Epithelial cell of esophagus (primary cell): ENCODE measurements at regions not wholly inside any gene's neighbourhood (a gene's known extent, or its start where the extent isn't known, plus 50 kb on each side); places are given as distances from the start of the nearest gene placed in this dataset.

Experiments used
- DNase-seq: peaks from one replicate; pipeline ENCODE4 v3.0.0; 2010; ENCODE audit warnings: low read depth
- H3K4me3 ChIP-seq: 2 replicates; pipeline ENCODE4 v1.5.1; 2011; ENCODE audit warnings: mild to moderate bottlenecking, low read length, control low read depth
- TF ChIP-seq, protein P1 (sequence below): IDR thresholded peaks from 2 replicates; pipeline ENCODE4 v1.5.1; 2011; ENCODE audit warnings: low read depth, mild to moderate bottlenecking, low read length, control low read depth, inconsistent platforms; ENCODE audit not compliant: insufficient read depth; ENCODE audit errors: missing control alignments

DNA sequence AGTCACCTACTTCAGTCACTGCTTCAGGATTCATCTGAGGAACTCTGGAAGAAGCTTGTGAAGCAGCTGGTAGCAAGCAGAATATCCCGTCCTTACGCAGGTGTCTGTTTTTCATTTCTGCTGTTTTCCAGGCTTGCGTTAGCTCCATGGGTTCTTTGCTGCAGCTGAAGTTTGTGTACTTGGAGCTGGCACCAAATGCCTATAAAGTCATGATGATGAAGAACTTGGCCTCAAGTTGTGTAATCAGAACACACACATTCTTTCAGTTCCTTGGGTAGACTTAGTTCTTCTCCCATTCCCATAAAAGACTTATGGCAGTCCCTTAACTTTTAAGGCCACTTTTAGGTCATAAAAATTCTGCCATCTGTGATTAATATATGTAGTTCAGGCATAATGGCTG is 116.7 kb downstream of the LRRC70 start:
- TF ChIP-seq, protein P1, sequence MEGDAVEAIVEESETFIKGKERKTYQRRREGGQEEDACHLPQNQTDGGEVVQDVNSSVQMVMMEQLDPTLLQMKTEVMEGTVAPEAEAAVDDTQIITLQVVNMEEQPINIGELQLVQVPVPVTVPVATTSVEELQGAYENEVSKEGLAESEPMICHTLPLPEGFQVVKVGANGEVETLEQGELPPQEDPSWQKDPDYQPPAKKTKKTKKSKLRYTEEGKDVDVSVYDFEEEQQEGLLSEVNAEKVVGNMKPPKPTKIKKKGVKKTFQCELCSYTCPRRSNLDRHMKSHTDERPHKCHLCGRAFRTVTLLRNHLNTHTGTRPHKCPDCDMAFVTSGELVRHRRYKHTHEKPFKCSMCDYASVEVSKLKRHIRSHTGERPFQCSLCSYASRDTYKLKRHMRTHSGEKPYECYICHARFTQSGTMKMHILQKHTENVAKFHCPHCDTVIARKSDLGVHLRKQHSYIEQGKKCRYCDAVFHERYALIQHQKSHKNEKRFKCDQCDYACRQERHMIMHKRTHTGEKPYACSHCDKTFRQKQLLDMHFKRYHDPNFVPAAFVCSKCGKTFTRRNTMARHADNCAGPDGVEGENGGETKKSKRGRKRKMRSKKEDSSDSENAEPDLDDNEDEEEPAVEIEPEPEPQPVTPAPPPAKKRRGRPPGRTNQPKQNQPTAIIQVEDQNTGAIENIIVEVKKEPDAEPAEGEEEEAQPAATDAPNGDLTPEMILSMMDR = no peak
- DNase-seq = no peak
- H3K4me3 ChIP-seq = no peak overlapping the region

DNA sequence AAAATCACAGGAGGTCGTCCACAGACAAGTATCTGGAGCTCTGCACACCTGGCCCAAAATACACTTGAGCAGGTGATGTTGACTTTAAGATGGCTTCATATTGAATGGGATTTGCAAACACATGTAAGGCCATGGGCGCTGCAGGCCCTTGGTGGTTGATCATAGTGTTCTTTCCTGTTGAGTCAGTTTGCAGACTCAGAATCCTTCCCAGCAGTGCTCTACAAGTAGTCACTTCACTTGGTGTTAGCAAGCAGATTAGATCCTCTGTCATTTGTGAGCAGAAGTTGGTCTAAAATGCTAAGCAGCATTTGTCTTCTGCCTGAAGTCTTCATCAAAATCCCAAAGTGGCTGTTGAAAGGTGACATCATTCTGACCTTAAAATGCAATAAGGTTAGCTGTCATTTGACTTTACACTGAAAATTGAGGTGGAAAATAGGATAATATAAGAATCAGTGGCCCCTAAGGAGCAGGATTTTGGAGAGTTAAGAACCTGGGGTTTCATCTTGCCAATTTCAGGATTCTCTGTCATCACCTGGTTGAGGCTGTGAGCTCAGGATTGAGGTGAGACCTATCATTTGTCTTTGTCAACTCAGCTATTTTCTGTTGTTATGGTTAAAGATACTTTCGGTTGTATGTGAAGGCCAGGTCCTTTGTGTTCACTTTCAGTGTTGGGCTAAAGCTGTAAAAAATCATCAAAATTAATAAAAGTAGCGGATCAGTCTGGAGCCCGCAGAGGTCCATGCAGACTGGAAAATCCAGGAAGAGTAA is 114.5 kb downstream of the LRRC70 start:
- peak; percentile 24 for DNase-seq
- H3K4me3 ChIP-seq = no peak overlapping the region
- TF ChIP-seq, protein P1 = no peak

DNA sequence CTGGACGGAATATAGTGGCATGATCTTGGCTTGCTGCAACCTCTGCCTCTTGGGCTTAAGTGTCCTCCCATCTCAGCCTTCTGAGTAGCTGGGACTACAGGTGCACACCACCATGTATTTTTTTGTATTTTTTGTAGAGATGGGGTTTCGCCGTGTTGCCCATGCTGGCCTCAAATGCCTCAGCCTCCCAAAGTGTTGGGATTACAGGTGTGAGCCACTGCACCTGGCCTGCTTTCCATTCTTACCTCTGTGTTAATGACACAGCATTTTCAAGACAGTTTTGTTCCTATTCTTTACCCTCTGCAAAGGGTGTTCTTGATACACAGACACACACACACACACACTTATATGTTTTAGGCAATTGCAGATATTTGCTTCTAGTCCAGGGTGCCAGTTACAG is 113.3 kb downstream of the LRRC70 start:
- TF ChIP-seq, protein P1 = no peak

DNA sequence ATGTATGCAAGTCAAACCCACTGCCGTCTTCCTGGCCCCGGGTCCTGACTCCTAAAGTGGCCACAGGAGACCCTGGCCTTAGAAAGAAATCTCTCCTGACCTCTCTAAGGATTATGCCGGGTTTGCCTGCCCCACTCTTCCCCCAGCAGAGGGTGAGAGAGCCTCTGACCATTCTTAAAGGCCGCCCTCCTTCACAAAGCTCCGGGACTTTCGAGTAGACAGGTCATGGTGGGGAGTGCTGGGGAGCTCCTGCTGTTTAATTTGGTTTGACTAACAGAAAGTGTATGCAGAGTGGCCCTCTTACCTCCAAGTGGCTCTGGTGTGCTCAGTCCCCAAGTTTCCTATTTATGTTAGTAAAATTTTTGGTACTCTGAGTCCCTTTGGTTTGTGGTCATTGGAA is 111.8 kb downstream of the LRRC70 start:
- TF ChIP-seq, protein P1 = no peak
- no peak overlapping the region for H3K4me3 ChIP-seq

More for the DNA sequence above, 113.3 kb downstream of the LRRC70 start:
- no peak overlapping the region for H3K4me3 ChIP-seq
- DNase-seq = no peak

DNA sequence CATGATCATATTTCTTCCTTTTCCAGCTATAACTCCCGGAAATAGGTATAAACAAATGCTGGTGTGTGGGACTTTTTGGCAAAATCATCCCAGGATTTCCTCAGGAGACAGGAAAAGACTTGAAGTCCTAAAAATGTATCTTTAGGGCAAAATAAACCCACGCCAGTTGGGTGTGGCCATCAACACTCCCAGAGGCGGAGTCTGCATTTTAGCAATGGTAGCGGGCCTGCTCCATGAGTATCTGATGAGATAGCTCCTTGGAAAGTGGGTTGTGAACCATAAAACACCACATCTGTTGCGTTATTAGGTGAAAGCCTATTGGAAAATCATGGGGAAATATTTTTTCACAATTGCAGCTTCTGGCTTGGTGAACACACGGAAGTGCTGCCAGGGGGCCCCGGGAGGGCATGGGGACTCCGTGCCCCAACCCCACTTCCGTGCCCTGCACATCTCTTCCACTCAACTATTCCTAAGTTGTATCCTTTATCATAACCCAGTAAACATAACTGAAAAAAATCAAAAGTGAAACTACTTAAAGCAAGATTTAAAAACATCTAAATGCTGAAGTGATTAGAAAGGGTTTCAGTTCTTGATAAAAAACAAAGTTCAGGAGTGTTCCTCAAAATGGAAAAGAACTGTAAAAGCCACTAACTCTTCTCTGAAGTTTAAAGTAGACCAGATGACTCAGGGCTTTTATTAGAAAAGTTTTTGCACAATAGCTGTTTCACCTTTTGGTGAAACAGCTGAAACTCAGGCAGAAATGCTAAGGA is 111.2 kb downstream of the LRRC70 start:
- DNase-seq = peak; percentile 1
- no peak overlapping the region for H3K4me3 ChIP-seq
- TF ChIP-seq, protein P1 = no peak

More for the DNA sequence above, 111.8 kb downstream of the LRRC70 start:
- no peak for DNase-seq

DNA sequence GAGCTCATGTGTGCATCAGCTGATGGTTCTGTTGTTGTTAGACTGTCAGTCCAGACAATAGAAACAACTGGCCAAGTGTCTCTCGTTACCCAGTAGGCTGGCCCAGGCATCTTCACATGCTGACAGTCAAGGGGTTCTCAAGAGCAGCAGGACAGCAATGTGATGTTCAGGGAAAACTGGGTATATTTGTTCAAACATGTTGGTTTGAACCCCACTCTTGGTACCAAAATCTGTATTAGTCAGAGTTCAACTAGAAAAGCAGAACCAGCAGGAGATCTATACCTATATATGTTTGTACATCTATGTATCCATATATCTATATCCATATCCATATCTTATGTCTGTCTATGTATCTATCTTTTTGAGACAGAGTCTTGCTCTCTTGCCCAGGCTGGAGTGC is 108.1 kb downstream of the LRRC70 start:
- H3K4me3 ChIP-seq = no peak overlapping the region
- TF ChIP-seq, protein P1 = no peak
- DNase-seq = no peak
